Left lung (tissue), 4 donors: ENCODE measurements at regions not wholly inside any gene's neighbourhood (a gene's known extent, or its start where the extent isn't known, plus 50 kb on each side); places are given as distances from the start of the nearest gene placed in this dataset.

Source experiments
- ATAC-seq: fragments of 200-7000 bp; cut with Tn5 transposase; one replicate; pipeline ENCODE4 v1.9.1; 2020; ENCODE audit warnings: moderate library complexity
- DNase-seq, 4 donors: peaks; one replicate each; pipeline ENCODE4 v3.0.0-alpha.2; 2013 to 2020
- H3K27ac ChIP-seq, 2 donors: fragments of 200-600 bp; sonication (generic) in 1 of 2; one replicate each; pipeline versions ENCODE4 v1.5.0 to v1.8.0; 2020 to 2021
- H3K27me3 ChIP-seq, 2 donors: fragments of 200-600 bp; sonication (generic) in 1 of 2; one replicate each; pipeline versions ENCODE4 v1.5.0 to v1.8.0; 2020 to 2021
- H3K36me3 ChIP-seq, 2 donors: fragments of 200-600 bp; sonication (generic) in 1 of 2; one replicate each; pipeline versions ENCODE4 v1.5.0 to v1.8.0; 2020 to 2021
- H3K4me1 ChIP-seq, 2 donors: fragments of 200-600 bp; one replicate each; pipeline ENCODE4 v1.8.0; 2021
- H3K4me3 ChIP-seq, 2 donors: fragments of 200-600 bp; sonication (generic) in 1 of 2; one replicate each; pipeline versions ENCODE4 v1.5.0 to v1.8.0; 2020 to 2021; ENCODE audit warnings: mild to moderate bottlenecking in 1 of 2
- H3K9me3 ChIP-seq, 2 donors: fragments of 200-600 bp; sonication (generic) in 1 of 2; one replicate each; pipeline versions ENCODE4 v1.5.0 to v1.8.0; 2020 to 2021
- CTCF ChIP-seq, 2 donors: fragments of 200-600 bp; sonication (generic) in 1 of 2; IDR thresholded peaks; one replicate each; pipeline versions ENCODE4 v1.5.0 to v1.8.0; 2021; ENCODE audit warnings: antibody characterized with exemption in 2 of 2
- intact Hi-C, 2 donors: fragments of 100-400 bp; cut with DNase I; formaldehyde crosslinking; loops; one replicate each; pipeline versions ENCODE4 v1.11.2 to v1.14.2; 2022
- donor health status: DM: no; HTN: yes; CAD: no.
- donor health status: DM: no; HTN: no; CAD: no.

- TF ChIP-seq CTCF (IDR thresholded peaks at IDR 0.05), result no peak
- intact Hi-C loops, result no loop called here
- DNase-seq, result no peak
- H3K36me3 ChIP-seq, result no peaks in the 10 kb centered on the region
- ATAC-seq, result no peak
- no peaks in the 10 kb centered on the region for H3K9me3 ChIP-seq
- H3K4me3 ChIP-seq, result no peak overlapping the region
- no peaks in the 10 kb centered on the region for H3K27me3 ChIP-seq
- peaks cover 0 to 24% of the 10 kb centered on the region in 2 donors for H3K4me1 ChIP-seq
- H3K27ac ChIP-seq, result no peak overlapping the region
Observed at GRCh38 chr6:137755284-137755683, 111.8 kb upstream of the TNFAIP3 start.

GRCh38 chr6:137756788-137757187 is 110.3 kb upstream of the TNFAIP3 start:
- peaks cover 0 to 24% of the 10 kb centered on the region in 2 donors for H3K4me1 ChIP-seq
- intact Hi-C loops, result no loop called here
- H3K4me3 ChIP-seq, result no peak overlapping the region

GRCh38 chr6:137758661-137759060 is 108.4 kb upstream of the TNFAIP3 start:
- Histone ChIP-seq H3K27me3 (no peaks in the 10 kb centered on the region), H3K4me3 (no peak overlapping the region), H3K9me3 (no peaks in the 10 kb centered on the region), H3K36me3 (no peaks in the 10 kb centered on the region), H3K27ac (no peak overlapping the region), H3K4me1 (peaks cover 0 to 22% of the 10 kb centered on the region in 2 donors)
- ATAC-seq (no peak), DNase-seq (no peak)
- TF ChIP-seq CTCF (IDR thresholded peaks at IDR 0.05), result no peak
- intact Hi-C loops, result no loop called here

More at GRCh38 chr6:137756788-137757187, 110.3 kb upstream of the TNFAIP3 start:
- no peak overlapping the region for H3K27ac ChIP-seq
- no peak for TF ChIP-seq CTCF (IDR thresholded peaks at IDR 0.05)
- no peaks in the 10 kb centered on the region for H3K36me3 ChIP-seq
- DNase-seq (no peak), ATAC-seq (no peak)
- no peaks in the 10 kb centered on the region for H3K27me3 ChIP-seq
- no peaks in the 10 kb centered on the region for H3K9me3 ChIP-seq

- no peaks in the 10 kb centered on the region for H3K27me3 ChIP-seq
- intact Hi-C loops, result no loop called here
- no peak for ATAC-seq
- H3K27ac ChIP-seq, result no peak overlapping the region
- no peak overlapping the region for H3K4me3 ChIP-seq
- H3K4me1 ChIP-seq, result peaks cover 0 to 12% of the 10 kb centered on the region in 2 donors
- no peak for TF ChIP-seq CTCF (IDR thresholded peaks at IDR 0.05)
- DNase-seq, result no peak
- H3K9me3 ChIP-seq, result no peaks in the 10 kb centered on the region
- no peaks in the 10 kb centered on the region for H3K36me3 ChIP-seq
Observed at GRCh38 chr6:137759624-137760023, 107.4 kb upstream of the TNFAIP3 start.

GRCh38 chr6:137761072-137761471 is 106.0 kb upstream of the TNFAIP3 start:
- Histone ChIP-seq H3K27me3 (no peaks in the 10 kb centered on the region), H3K27ac (no peak overlapping the region), H3K4me1 (peaks cover 0 to 4% of the 10 kb centered on the region in 2 donors), H3K36me3 (no peaks in the 10 kb centered on the region), H3K9me3 (no peaks in the 10 kb centered on the region), H3K4me3 (no peak overlapping the region)
- ATAC-seq, result peak; percentile 30
- intact Hi-C loops, result no loop called here
- TF ChIP-seq CTCF (IDR thresholded peaks at IDR 0.05), result no peak
- DNase-seq, result no peak
